ENCODE measurements at regions not wholly inside any gene's neighbourhood (a gene's known extent, or its start where the extent isn't known, plus 50 kb on each side); places are given as distances from the start of the nearest gene placed in this dataset.

- Mint-ChIP-seq H3K9me3 (no peaks in the 10 kb centered on the region), H3K4me3 (no peak overlapping the region), H3K27ac (no peak overlapping the region), H3K4me1 (no peaks in the 10 kb centered on the region), H3K27me3 (ENCODE audit: insufficient read depth, low read depth, poor library complexity) (peaks cover 2% of the 10 kb centered on the region), H3K36me3 (ENCODE audit: low read depth) (no peaks in the 10 kb centered on the region)
- H3K79me2 ChIP-seq (replicated peaks; ENCODE audit: insufficient read depth) = no peaks in the 10 kb centered on the region
- no peaks in the 10 kb centered on the region for H3F3A ChIP-seq (replicated peaks; ENCODE audit: low read depth)
- no peaks in the 10 kb centered on the region for H3K4me1 ChIP-seq (ENCODE audit: insufficient read depth)
- H2AFZ ChIP-seq = no peak overlapping the region
- no peak overlapping the region for H3K27ac ChIP-seq (ENCODE audit: low read depth)
- H3K4me2 ChIP-seq = no peak overlapping the region
- no peaks in the 10 kb centered on the region for H3K27me3 ChIP-seq (ENCODE audit: insufficient read depth)
- no peak for DNase-seq (ENCODE audit: low spot score)
- TF ChIP-seq NANOG (IDR thresholded peaks at IDR 0.05; ENCODE audit: borderline replicate concordance) (no peak), JUNB (IDR thresholded peaks at IDR 0.05; ENCODE audit: unreplicated experiment) (no peak), ZNF462 (CRISPR knock-in tag; IDR thresholded peaks at IDR 0.05) (no peak), EZH2 (IDR thresholded peaks at IDR 0.05; ENCODE audit: low read depth, unreplicated experiment) (no peak), REST (IDR thresholded peaks at IDR 0.05; ENCODE audit: unreplicated experiment) (no peak), ZNF331 (CRISPR knock-in tag; IDR thresholded peaks at IDR 0.05; ENCODE audit: low read depth) (no peak), CREB1 (CRISPR knock-in tag; IDR thresholded peaks at IDR 0.05; ENCODE audit: low read depth) (no peak), POLR2AphosphoS5 (IDR thresholded peaks at IDR 0.05; ENCODE audit: low read depth) (no peak), ETS1 (IDR thresholded peaks at IDR 0.05) (no peak), EZH2phosphoT487 (IDR thresholded peaks at IDR 0.05; ENCODE audit: unreplicated experiment) (no peak), ZNF114 (CRISPR knock-in tag; IDR thresholded peaks at IDR 0.05) (no peak), STAT1 (IDR thresholded peaks at IDR 0.05; ENCODE audit: unreplicated experiment) (no peak)
- TF ChIP-seq, protein P1, sequence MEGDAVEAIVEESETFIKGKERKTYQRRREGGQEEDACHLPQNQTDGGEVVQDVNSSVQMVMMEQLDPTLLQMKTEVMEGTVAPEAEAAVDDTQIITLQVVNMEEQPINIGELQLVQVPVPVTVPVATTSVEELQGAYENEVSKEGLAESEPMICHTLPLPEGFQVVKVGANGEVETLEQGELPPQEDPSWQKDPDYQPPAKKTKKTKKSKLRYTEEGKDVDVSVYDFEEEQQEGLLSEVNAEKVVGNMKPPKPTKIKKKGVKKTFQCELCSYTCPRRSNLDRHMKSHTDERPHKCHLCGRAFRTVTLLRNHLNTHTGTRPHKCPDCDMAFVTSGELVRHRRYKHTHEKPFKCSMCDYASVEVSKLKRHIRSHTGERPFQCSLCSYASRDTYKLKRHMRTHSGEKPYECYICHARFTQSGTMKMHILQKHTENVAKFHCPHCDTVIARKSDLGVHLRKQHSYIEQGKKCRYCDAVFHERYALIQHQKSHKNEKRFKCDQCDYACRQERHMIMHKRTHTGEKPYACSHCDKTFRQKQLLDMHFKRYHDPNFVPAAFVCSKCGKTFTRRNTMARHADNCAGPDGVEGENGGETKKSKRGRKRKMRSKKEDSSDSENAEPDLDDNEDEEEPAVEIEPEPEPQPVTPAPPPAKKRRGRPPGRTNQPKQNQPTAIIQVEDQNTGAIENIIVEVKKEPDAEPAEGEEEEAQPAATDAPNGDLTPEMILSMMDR (conservative IDR thresholded peaks at IDR 0.05; ENCODE audit: low read depth in 2 of 2) = no peak
- H3K9me2 ChIP-seq (ENCODE audit: insufficient read depth) = peaks cover 3% of the 10 kb centered on the region; the same call in 1 of the 2 replicates
- H3K36me3 ChIP-seq (ENCODE audit: insufficient read depth) = no peaks in the 10 kb centered on the region
- no peaks in the 10 kb centered on the region for H4K20me1 ChIP-seq (replicated peaks; ENCODE audit: insufficient read depth)
- ATAC-seq = no peak
- H3K4me3 ChIP-seq = no peak overlapping the region
Measured at GRCh38 chr7:11261470-11261869, 287.8 kb downstream of the PHF14 start.

All from GM23338 (cell line).